ENCODE measurements at regions not wholly inside any gene's neighbourhood (a gene's known extent, or its start where the extent isn't known, plus 50 kb on each side); places are given as distances from the start of the nearest gene placed in this dataset.
A peak's percentile ranks its signal among the peaks of the same experiment; 100 is the strongest.

DNA sequence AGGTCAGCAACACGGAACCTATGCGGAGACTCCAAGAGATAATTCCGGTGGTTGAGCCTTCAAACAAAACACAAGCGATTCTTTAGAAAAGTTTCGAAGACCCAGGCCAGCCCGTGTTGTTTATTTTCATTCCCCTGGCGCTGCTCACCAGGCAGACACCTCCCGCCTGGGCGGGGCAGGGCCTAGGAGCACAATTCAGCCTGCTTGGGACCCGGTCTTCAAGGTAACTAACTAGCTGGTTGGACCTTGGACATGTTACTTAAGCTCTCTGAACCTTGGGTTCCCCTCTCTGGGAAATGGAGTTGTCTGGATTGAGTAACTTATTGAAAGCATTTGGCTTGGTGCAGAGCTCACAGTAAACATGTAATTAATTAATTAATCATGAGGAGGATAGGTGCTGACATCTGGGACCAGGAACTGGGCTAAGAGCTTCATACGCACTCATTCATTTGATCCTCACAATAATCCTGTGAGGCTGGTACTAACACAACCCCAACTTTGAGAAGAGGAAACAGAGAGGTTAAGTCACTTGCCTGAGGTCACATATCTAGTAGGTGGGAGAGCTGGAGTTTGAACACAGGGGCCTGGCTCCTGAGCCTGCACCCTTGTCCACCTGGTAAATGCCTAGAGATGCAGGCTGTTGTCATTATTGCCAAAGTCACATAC is 125.3 kb upstream of the SMURF2 start (continued):
- TF ChIP-seq CEBPG (CRISPR knock-in tag; IDR thresholded peaks at IDR 0.05) (peak; percentile 78), CENPT (CRISPR knock-in tag; IDR thresholded peaks at IDR 0.05; ENCODE audit: low read depth) (no peak), POLR2G (IDR thresholded peaks at IDR 0.05; ENCODE audit: low read depth, low read length) (0 out of 2 replicates have a peak, but pooled peaks have one; percentile 22), ZNF383 (CRISPR knock-in tag; IDR thresholded peaks at IDR 0.05; ENCODE audit: borderline replicate concordance) (no peak), RFXAP (CRISPR knock-in tag; IDR thresholded peaks at IDR 0.05; ENCODE audit: borderline replicate concordance) (no peak), ZFX (CRISPR knock-in tag; IDR thresholded peaks at IDR 0.05; ENCODE audit: low read depth) (peak; percentile 56; the same call in 1 of the 2 replicates), FOXA1 (IDR thresholded peaks at IDR 0.05) (no peak), FOXA1 (CRISPR knock-in tag; IDR thresholded peaks at IDR 0.05) (0 out of 2 replicates have a peak, but pooled peaks have one; percentile 9), ZNF768 (CRISPR knock-in tag; IDR thresholded peaks at IDR 0.05) (peak; percentile 91; the same call in 1 of the 2 replicates), ZNF251 (CRISPR knock-in tag; IDR thresholded peaks at IDR 0.05) (no peak), ZMAT3 (CRISPR knock-in tag; conservative IDR thresholded peaks at IDR 0.05) (no peak), ZMYM3 (CRISPR knock-in tag; IDR thresholded peaks at IDR 0.05) (peak; percentile 85; the same call in 1 of the 2 replicates), ZFY (CRISPR knock-in tag; IDR thresholded peaks at IDR 0.05) (0 out of 2 replicates have a peak, but pooled peaks have one; percentile 40), GTF3A (CRISPR knock-in tag; conservative IDR thresholded peaks at IDR 0.05) (no peak), MIER3 (CRISPR knock-in tag; IDR thresholded peaks at IDR 0.05; ENCODE audit: borderline replicate concordance) (0 out of 2 replicates have a peak, but pooled peaks have one; percentile 27), HOXA3 (CRISPR knock-in tag; IDR thresholded peaks at IDR 0.05) (no peak), PHF21A (CRISPR knock-in tag; IDR thresholded peaks at IDR 0.05) (peak; percentile 43; the same call in 1 of the 2 replicates), ZNF30 (CRISPR knock-in tag; IDR thresholded peaks at IDR 0.05) (no peak), NPAS2 (CRISPR knock-in tag; IDR thresholded peaks at IDR 0.05; ENCODE audit: borderline replicate concordance) (no peak), ZNF460 (CRISPR knock-in tag; IDR thresholded peaks at IDR 0.05; ENCODE audit: borderline replicate concordance) (no peak), SOX6 (IDR thresholded peaks at IDR 0.05) (no peak), SOX6 (CRISPR knock-in tag; IDR thresholded peaks at IDR 0.05) (peak; percentile 60), ADNP (CRISPR knock-in tag; IDR thresholded peaks at IDR 0.05) (no peak), ZFAT (CRISPR knock-in tag; conservative IDR thresholded peaks at IDR 0.05) (no peak)
- TF ChIP-seq, protein P1, sequence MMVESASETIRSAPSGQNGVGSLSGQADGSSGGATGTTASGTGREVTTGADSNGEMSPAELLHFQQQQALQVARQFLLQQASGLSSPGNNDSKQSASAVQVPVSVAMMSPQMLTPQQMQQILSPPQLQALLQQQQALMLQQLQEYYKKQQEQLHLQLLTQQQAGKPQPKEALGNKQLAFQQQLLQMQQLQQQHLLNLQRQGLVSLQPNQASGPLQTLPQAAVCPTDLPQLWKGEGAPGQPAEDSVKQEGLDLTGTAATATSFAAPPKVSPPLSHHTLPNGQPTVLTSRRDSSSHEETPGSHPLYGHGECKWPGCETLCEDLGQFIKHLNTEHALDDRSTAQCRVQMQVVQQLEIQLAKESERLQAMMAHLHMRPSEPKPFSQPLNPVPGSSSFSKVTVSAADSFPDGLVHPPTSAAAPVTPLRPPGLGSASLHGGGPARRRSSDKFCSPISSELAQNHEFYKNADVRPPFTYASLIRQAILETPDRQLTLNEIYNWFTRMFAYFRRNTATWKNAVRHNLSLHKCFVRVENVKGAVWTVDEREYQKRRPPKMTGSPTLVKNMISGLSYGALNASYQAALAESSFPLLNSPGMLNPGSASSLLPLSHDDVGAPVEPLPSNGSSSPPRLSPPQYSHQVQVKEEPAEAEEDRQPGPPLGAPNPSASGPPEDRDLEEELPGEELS (CRISPR knock-in tag; IDR thresholded peaks at IDR 0.05), result peak; percentile 46; the same call in 1 of the 2 replicates
- TF ChIP-seq, protein P2, sequence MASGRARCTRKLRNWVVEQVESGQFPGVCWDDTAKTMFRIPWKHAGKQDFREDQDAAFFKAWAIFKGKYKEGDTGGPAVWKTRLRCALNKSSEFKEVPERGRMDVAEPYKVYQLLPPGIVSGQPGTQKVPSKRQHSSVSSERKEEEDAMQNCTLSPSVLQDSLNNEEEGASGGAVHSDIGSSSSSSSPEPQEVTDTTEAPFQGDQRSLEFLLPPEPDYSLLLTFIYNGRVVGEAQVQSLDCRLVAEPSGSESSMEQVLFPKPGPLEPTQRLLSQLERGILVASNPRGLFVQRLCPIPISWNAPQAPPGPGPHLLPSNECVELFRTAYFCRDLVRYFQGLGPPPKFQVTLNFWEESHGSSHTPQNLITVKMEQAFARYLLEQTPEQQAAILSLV (CRISPR knock-in tag; IDR thresholded peaks at IDR 0.05; ENCODE audit: borderline replicate concordance), result no peak
- TF ChIP-seq, protein P3, sequence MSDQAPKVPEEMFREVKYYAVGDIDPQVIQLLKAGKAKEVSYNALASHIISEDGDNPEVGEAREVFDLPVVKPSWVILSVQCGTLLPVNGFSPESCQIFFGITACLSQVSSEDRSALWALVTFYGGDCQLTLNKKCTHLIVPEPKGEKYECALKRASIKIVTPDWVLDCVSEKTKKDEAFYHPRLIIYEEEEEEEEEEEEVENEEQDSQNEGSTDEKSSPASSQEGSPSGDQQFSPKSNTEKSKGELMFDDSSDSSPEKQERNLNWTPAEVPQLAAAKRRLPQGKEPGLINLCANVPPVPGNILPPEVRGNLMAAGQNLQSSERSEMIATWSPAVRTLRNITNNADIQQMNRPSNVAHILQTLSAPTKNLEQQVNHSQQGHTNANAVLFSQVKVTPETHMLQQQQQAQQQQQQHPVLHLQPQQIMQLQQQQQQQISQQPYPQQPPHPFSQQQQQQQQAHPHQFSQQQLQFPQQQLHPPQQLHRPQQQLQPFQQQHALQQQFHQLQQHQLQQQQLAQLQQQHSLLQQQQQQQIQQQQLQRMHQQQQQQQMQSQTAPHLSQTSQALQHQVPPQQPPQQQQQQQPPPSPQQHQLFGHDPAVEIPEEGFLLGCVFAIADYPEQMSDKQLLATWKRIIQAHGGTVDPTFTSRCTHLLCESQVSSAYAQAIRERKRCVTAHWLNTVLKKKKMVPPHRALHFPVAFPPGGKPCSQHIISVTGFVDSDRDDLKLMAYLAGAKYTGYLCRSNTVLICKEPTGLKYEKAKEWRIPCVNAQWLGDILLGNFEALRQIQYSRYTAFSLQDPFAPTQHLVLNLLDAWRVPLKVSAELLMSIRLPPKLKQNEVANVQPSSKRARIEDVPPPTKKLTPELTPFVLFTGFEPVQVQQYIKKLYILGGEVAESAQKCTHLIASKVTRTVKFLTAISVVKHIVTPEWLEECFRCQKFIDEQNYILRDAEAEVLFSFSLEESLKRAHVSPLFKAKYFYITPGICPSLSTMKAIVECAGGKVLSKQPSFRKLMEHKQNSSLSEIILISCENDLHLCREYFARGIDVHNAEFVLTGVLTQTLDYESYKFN (CRISPR knock-in tag; conservative IDR thresholded peaks at IDR 0.05), result peak; percentile 43

Data from HepG2 (cell line).